ENCODE measurements at regions not wholly inside any gene's neighbourhood (a gene's known extent, or its start where the extent isn't known, plus 50 kb on each side); places are given as distances from the start of the nearest gene placed in this dataset.

DNA sequence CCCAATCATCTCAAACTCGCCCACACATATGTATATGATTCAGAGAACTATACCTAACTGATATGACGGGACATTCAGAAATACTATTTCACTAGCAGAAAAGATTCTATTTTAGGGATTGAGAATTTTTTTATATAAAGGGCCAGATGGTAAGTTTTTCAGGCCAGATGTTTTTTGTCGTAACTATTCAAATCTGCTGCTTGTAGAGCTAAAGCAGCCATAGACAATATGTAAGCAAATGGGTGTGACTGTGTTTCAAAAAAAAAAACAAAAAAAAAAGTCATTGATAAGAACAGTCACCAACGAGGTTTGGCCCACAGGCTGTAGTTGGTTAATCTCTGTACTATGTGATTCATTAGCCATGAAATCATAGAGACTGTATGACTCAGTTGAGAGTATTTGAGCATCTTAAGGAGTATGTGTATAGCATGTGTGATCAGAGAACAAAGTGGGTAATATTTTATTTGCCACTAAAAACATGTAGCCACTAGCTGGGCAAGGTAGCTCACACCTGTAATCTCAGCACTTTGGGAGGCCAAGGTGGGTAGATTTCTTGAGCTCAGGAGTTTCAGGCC lies 2724.7 kb downstream of the PCDH9 start:
- TF ChIP-seq, protein P1, sequence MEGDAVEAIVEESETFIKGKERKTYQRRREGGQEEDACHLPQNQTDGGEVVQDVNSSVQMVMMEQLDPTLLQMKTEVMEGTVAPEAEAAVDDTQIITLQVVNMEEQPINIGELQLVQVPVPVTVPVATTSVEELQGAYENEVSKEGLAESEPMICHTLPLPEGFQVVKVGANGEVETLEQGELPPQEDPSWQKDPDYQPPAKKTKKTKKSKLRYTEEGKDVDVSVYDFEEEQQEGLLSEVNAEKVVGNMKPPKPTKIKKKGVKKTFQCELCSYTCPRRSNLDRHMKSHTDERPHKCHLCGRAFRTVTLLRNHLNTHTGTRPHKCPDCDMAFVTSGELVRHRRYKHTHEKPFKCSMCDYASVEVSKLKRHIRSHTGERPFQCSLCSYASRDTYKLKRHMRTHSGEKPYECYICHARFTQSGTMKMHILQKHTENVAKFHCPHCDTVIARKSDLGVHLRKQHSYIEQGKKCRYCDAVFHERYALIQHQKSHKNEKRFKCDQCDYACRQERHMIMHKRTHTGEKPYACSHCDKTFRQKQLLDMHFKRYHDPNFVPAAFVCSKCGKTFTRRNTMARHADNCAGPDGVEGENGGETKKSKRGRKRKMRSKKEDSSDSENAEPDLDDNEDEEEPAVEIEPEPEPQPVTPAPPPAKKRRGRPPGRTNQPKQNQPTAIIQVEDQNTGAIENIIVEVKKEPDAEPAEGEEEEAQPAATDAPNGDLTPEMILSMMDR (conservative IDR thresholded peaks at IDR 0.05), result no peak
- Histone ChIP-seq H4K20me1 (ENCODE audit: control insufficient read depth, insufficient read depth, insufficient read length) (no peaks in the 10 kb centered on the region), H3K27ac (ENCODE audit: insufficient read length, low read depth, low read length) (no peak overlapping the region), H3K4me2 (ENCODE audit: insufficient read depth, insufficient read length, low read length) (no peak overlapping the region), H3K9ac (ENCODE audit: extremely low read depth, insufficient read length, low read length) (no peak overlapping the region), H3K4ac (ENCODE audit: low read depth, low read length) (no peak overlapping the region), H2BK20ac (ENCODE audit: low read depth, low read length, poor library complexity, severe bottlenecking) (no peak overlapping the region), H2BK15ac (ENCODE audit: low read depth, low read length) (no peak overlapping the region), H2BK5ac (ENCODE audit: insufficient read length, low read length) (no peak overlapping the region), H3K79me2 (ENCODE audit: insufficient read depth, low read length) (no peaks in the 10 kb centered on the region), H3K14ac (ENCODE audit: insufficient read depth, low read length) (no peak overlapping the region), H3K23me2 (ENCODE audit: insufficient read length, low read depth, low read length, poor library complexity, severe bottlenecking) (no peaks in the 10 kb centered on the region), H4K5ac (ENCODE audit: insufficient read length, low read depth, low read length) (no peak overlapping the region), H3K9me3 (ENCODE audit: control insufficient read depth, low read depth, low read length) (no peaks in the 10 kb centered on the region), H4K91ac (ENCODE audit: insufficient read length, low read depth, low read length) (no peak overlapping the region), H2AFZ (ENCODE audit: low read length) (no peak overlapping the region), H3K4me1 (ENCODE audit: insufficient read depth, low read length) (no peaks in the 10 kb centered on the region), H3K56ac (ENCODE audit: insufficient read length, low read depth, low read length) (no peak overlapping the region), H3K23ac (ENCODE audit: insufficient read length, low read depth, low read length) (no peak overlapping the region), H2AK5ac (ENCODE audit: insufficient read length, low read length) (no peak overlapping the region), H4K8ac (replicated peaks; ENCODE audit: insufficient read length, low read depth, low read length) (no peak overlapping the region), H3K18ac (ENCODE audit: insufficient read length, low read depth, low read length) (no peak overlapping the region), H3K79me1 (ENCODE audit: insufficient read depth, low read depth, low read length, poor library complexity, severe bottlenecking) (no peaks in the 10 kb centered on the region), H3T11ph (ENCODE audit: low read length) (no peak overlapping the region), H2BK120ac (ENCODE audit: low read depth, low read length, poor library complexity, severe bottlenecking) (no peak overlapping the region), H2BK12ac (ENCODE audit: insufficient read length, low read depth, low read length) (no peak overlapping the region), H3K27me3 (ENCODE audit: insufficient read depth, low read length) (no peaks in the 10 kb centered on the region)
- WGBS (ENCODE audit: extremely low coverage, insufficient read length, low lambda C conversion rate), result no CpG with 5 or more reads among the region's 4 CpGs
- DNase-seq, result no peak
- Mint-ChIP-seq H3K9me3 (no peaks in the 10 kb centered on the region; a peak in 1 of 5 replicates), H3K27me3 (ENCODE audit: low read depth) (no peaks in the 10 kb centered on the region), H3K27ac (no peak overlapping the region), H3K4me3 (no peak overlapping the region), H3K4me1 (no peaks in the 10 kb centered on the region), H3K36me3 (ENCODE audit: insufficient read depth in 1 of 3, low read depth in 3 of 3) (peaks cover 0 to 8% (median 0%) of the 10 kb centered on the region in 3 experiments; a peak in 3 of 7 replicates)
